Transverse colon (tissue), 4 donors: ENCODE measurements at regions not wholly inside any gene's neighbourhood (a gene's known extent, or its start where the extent isn't known, plus 50 kb on each side); places are given as distances from the start of the nearest gene placed in this dataset.

Experiments used
- DNase-seq: peaks from one replicate; pipeline ENCODE4 v3.0.0-alpha.2; 2019
- H3K27ac ChIP-seq, 4 donors: fragments of 200-600 bp; sonication (generic); 2 replicates each; pipeline ENCODE4 v1.5.1; 2016 to 2018; ENCODE audit warnings: inconsistent platforms in 4 of 4
- H3K27me3 ChIP-seq: fragments of 200-600 bp; sonication (generic); 2 replicates; pipeline ENCODE4 v1.5.1; 2017; ENCODE audit warnings: inconsistent platforms
- H3K36me3 ChIP-seq, 4 donors: fragments of 200-600 bp; sonication (generic); 2 replicates each; pipeline ENCODE4 v1.5.1; 2017 to 2019; ENCODE audit warnings: inconsistent platforms in 4 of 4
- H3K4me1 ChIP-seq, 4 donors: fragments of 200-600 bp; sonication (generic); 2 replicates each; pipeline ENCODE4 v1.5.1; 2017 to 2020; ENCODE audit warnings: inconsistent platforms in 4 of 4
- H3K4me3 ChIP-seq, 4 donors: fragments of 200-600 bp; sonication (generic); 1 replicate in 1 of 4; 2 replicates in 3 of 4; pipeline versions ENCODE4 v1.5.1 to v1.6.1; 2017 to 2019; ENCODE audit warnings: inconsistent platforms in 4 of 4
- H3K9me3 ChIP-seq, 2 donors: fragments of 200-600 bp; sonication (generic); 2 replicates each; pipeline ENCODE4 v1.5.1; 2017 to 2019; ENCODE audit warnings: inconsistent platforms in 2 of 2
- EP300 ChIP-seq: sonication (generic); formaldehyde crosslinking; IDR thresholded peaks from one replicate; pipeline ENCODE4 v1.6.1; 2017; ENCODE audit warnings: antibody characterized with exemption, low read depth
- POLR2A ChIP-seq: fragments of 450-650 bp; IDR thresholded peaks from one replicate; pipeline ENCODE4 v1.6.1; 2016; ENCODE audit warnings: antibody characterized with exemption, mild to moderate bottlenecking, moderate library complexity
- POLR2AphosphoS5 ChIP-seq, 3 donors: sonication (generic); formaldehyde crosslinking; IDR thresholded peaks; one replicate each; pipeline ENCODE4 v1.6.1; 2016; ENCODE audit warnings: antibody characterized with exemption in 3 of 3
- WGBS, 2 donors: methylation state at CpG; one replicate each; pipeline ENCODE4 v1.1.5; 2018; ENCODE audit warnings: low coverage in 1 of 2; 5-methylcytosine and 5-hydroxymethylcytosine counted together
- in situ Hi-C, 4 donors: fragments of 200-750 bp; cut with MboI; loops; one replicate each; pipeline versions ENCODE4 v1.15.0 to v1.15.1; 2017; ENCODE audit warnings: low sequenced_read_pairs in 3 of 4, low pct_ligation_motif_present in 1 of 4, low pct_unique_long_range_greater_than_20kb in 1 of 4
- intact Hi-C: fragments of 100-400 bp; cut with DNase I; formaldehyde crosslinking; loops from one replicate; pipeline ENCODE4 v1.15.1; 2023; ENCODE audit warnings: low total_unique reads
- TF ChIP-seq, protein P1 (sequence below), 5 experiments: fragments of 200-600 bp in 3 of 5; fragments of 450-650 bp in 2 of 5; sonication (generic) in 3 of 5; IDR thresholded peaks; 1 replicate in 2 of 5; 2 replicates in 3 of 5; pipeline ENCODE4 v1.5.1; 2016 to 2017; ENCODE audit warnings: antibody characterized with exemption in 5 of 5, inconsistent platforms in 3 of 5, mild to moderate bottlenecking in 2 of 5, moderate library complexity in 1 of 5

DNA sequence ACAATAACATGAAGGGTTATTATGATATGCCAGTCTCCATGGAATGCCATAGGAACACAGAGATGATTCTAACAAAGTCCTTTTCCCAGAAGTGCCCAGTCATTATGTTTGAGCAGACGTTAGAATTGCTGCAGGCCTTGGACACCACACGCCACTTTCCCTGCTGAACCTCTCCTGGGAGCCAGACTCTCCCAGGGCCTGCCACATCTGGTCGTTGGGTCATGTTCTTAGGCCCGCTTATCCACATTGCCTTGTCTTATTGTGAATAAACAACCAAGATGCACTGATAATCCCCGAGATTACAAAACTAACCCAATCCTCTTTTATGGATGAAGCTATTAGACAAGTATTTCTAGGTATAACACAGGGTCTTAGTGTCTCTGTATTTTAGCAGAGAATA, 276.5 kb upstream of the CITED2 start:
- TF ChIP-seq POLR2AphosphoS5 (IDR thresholded peaks at IDR 0.05) = no peak
- no peak for TF ChIP-seq EP300
- no peak for TF ChIP-seq POLR2A
- 40 to 73% methylated on average over 1 to 5 of the region's 5 CpGs for WGBS, 2 donors
- Histone ChIP-seq H3K36me3 (no peaks in the 10 kb centered on the region), H3K4me3 (no peak overlapping the region), H3K4me1 (peaks cover 0 to 11% (median 6%) of the 10 kb centered on the region in 4 donors), H3K27me3 (no peaks in the 10 kb centered on the region), H3K27ac (no peak overlapping the region), H3K9me3 (no peaks in the 10 kb centered on the region)
- intact Hi-C loops (no loop called here), in situ Hi-C loops (no loop called here)
- DNase-seq = no peak

DNA sequence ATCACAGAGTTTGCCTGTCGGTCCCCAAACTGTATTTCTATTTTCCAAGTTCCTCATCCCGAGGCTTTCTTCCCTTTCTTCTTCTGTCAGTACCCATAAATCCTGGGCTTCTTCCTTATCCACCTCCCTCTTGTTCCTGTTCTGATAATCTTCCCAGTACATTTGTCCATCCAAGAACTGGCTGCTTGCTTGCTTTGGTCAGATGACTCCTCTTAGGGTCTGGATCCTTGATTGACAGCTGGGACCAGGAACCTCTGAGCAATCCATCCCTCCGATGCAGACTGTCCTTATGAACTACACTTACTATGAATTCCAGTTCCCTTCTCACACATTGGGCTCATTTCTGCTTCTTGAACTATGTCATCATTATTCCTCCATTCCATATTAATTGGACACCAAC, 275.3 kb upstream of the CITED2 start:
- H3K36me3 ChIP-seq = no peaks in the 10 kb centered on the region
- H3K9me3 ChIP-seq = no peaks in the 10 kb centered on the region
- no peak overlapping the region for H3K27ac ChIP-seq
- DNase-seq = no peak
- in situ Hi-C loops (no loop called here), intact Hi-C loops (no loop called here)
- H3K4me1 ChIP-seq = peaks cover 0 to 8% (median 2%) of the 10 kb centered on the region in 4 donors
- no peaks in the 10 kb centered on the region for H3K27me3 ChIP-seq
- H3K4me3 ChIP-seq = no peak overlapping the region
- WGBS, 2 donors = 90 to 97% methylated on average over 3 of the region's 3 CpGs
- no peak for TF ChIP-seq EP300
- TF ChIP-seq POLR2AphosphoS5 (IDR thresholded peaks at IDR 0.05) = no peak
- no peak for TF ChIP-seq POLR2A
- TF ChIP-seq, protein P1, sequence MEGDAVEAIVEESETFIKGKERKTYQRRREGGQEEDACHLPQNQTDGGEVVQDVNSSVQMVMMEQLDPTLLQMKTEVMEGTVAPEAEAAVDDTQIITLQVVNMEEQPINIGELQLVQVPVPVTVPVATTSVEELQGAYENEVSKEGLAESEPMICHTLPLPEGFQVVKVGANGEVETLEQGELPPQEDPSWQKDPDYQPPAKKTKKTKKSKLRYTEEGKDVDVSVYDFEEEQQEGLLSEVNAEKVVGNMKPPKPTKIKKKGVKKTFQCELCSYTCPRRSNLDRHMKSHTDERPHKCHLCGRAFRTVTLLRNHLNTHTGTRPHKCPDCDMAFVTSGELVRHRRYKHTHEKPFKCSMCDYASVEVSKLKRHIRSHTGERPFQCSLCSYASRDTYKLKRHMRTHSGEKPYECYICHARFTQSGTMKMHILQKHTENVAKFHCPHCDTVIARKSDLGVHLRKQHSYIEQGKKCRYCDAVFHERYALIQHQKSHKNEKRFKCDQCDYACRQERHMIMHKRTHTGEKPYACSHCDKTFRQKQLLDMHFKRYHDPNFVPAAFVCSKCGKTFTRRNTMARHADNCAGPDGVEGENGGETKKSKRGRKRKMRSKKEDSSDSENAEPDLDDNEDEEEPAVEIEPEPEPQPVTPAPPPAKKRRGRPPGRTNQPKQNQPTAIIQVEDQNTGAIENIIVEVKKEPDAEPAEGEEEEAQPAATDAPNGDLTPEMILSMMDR (IDR thresholded peaks at IDR 0.05) = no peak

DNA sequence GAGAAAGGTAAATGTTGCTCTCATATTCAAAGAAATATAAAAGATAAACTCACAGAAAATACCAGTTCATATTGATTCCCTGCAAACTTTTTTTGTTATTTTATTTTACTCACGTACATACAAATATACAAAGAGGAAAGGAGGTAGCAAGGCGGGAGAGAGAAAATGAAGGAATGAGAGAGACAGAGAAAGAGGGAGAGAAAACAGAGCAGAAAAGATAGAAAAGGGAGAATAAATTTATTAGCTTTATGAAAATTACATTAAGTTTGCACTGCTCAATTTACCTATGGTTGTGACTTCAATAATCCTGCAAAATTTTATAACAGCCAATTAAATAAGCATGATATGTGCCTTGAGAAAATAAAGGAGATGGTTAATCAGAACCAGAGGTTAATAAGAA, 274.7 kb upstream of the CITED2 start:
- Histone ChIP-seq H3K27me3 (no peaks in the 10 kb centered on the region), H3K4me3 (no peak overlapping the region), H3K4me1 (peaks cover 0 to 8% (median 2%) of the 10 kb centered on the region in 4 donors), H3K9me3 (no peaks in the 10 kb centered on the region), H3K27ac (no peak overlapping the region), H3K36me3 (no peaks in the 10 kb centered on the region)
- in situ Hi-C loops = no loop called here
- intact Hi-C loops = no loop called here
- WGBS, 2 donors = 63 to 75% methylated on average over 2 of the region's 2 CpGs
- no peak for DNase-seq
- TF ChIP-seq, protein P1 (IDR thresholded peaks at IDR 0.05) = no peak
- TF ChIP-seq POLR2AphosphoS5 (IDR thresholded peaks at IDR 0.05) (no peak), POLR2A (no peak), EP300 (no peak)

DNA sequence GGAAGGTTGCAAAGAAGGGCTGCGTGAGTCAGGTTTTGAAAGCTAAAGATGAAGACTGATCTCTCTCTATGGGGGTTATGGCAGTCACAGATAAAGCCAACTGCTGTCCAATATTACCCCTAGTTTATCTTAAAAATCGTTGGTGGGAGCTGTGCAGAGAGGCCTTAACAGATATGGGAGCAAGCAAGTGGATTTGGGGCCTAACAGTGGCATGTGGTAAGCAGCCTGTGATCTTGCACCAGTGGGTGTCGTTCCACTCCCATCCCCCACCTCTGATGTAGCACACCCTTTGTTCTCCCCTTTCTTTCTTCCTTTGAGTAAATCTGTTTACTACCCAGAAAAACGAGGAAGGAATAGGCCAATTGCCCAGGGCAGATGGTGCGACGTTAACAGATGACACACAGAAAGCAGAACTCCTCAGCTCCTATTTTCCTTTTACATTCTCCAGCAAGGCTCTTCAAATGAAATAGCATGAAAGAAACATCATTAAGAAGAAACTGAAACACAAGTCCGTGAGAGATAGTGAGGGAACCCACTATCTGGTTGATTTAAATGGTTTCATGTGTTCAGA, 274.1 kb upstream of the CITED2 start:
- no peak overlapping the region for H3K27ac ChIP-seq
- intact Hi-C loops (no loop called here), in situ Hi-C loops (no loop called here)
- H3K36me3 ChIP-seq = no peaks in the 10 kb centered on the region
- 71 to 73% methylated on average over 7 of the region's 7 CpGs for WGBS, 2 donors
- no peak overlapping the region for H3K4me3 ChIP-seq
- TF ChIP-seq, protein P1 (IDR thresholded peaks at IDR 0.05) = no peak
- no peak for TF ChIP-seq POLR2A
- DNase-seq = no peak
- no peaks in the 10 kb centered on the region for H3K27me3 ChIP-seq
- peaks cover 0 to 13% (median 2%) of the 10 kb centered on the region in 4 donors for H3K4me1 ChIP-seq
- H3K9me3 ChIP-seq = no peaks in the 10 kb centered on the region

DNA sequence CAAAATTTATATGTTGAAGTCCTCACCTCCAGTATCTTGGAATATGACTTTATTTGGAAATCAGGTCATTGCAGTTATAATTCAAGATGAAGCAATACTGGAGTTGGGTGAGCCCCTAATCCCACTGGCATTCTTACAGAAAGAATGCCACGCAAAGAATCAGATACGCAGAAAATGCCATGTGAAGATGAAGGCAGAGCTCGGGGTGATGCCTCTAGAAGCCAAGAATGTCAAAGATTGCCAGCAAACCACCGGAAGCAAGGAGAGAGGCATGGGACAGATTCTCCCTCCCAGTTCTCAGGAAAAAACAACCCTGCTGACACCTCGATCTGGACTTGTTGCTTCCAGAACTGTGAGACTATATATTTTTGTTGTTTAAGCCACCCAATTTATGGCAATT, 273.4 kb upstream of the CITED2 start:
- H3K4me3 ChIP-seq = no peak overlapping the region
- intact Hi-C loops = no loop called here

More for the DNA sequence above, 273.4 kb upstream of the CITED2 start:
- in situ Hi-C loops = no loop called here
- H3K27ac ChIP-seq = no peak overlapping the region
- no peaks in the 10 kb centered on the region for H3K36me3 ChIP-seq
- peaks cover 0 to 13% (median 2%) of the 10 kb centered on the region in 4 donors for H3K4me1 ChIP-seq
- TF ChIP-seq EP300 = no peak
- no peaks in the 10 kb centered on the region for H3K27me3 ChIP-seq
- DNase-seq = no peak
- WGBS, 2 donors = 0 to 80% methylated on average over 1 to 5 of the region's 5 CpGs
- no peaks in the 10 kb centered on the region for H3K9me3 ChIP-seq
